ENCODE measurements at regions not wholly inside any gene's neighbourhood (a gene's known extent, or its start where the extent isn't known, plus 50 kb on each side); places are given as distances from the start of the nearest gene placed in this dataset.

DNA sequence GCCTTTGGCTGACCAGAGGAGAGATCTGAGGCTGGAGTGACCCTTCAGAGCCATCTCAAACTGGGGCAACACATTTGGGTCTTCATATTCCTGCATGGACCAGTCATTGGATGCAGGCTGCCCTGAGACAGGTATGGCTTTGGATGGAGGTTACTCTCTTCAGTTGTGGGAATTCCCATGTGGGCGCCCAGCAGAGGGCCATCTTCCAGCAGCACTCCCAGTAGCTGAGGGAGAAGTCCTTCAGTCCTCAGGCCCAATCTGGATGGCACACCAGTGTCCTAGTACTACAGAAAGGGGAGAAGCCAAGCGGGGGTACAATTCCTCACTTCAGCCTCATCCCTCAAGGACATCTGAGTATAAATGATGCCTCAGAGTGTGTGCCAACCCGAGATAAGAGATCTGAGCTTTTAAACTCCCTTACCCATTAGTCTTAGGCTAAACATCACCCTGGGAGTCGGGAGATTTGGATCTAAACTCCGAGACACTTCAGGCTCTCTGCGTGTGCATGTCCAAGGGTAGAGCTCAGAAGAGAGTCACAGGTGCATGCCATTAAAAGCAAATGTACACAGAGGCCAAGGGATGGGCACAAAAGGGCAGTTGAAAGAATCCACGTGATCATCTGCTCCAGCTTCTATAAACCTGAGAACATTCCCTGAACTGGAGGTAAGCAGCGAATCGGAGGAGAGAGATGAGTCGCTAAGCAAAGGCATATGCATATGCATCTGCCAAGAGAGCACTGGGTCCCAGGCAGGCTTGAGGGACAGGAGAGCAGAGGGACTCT, 204.6 kb downstream of the CD83 start:
- TF ChIP-seq, protein P1, sequence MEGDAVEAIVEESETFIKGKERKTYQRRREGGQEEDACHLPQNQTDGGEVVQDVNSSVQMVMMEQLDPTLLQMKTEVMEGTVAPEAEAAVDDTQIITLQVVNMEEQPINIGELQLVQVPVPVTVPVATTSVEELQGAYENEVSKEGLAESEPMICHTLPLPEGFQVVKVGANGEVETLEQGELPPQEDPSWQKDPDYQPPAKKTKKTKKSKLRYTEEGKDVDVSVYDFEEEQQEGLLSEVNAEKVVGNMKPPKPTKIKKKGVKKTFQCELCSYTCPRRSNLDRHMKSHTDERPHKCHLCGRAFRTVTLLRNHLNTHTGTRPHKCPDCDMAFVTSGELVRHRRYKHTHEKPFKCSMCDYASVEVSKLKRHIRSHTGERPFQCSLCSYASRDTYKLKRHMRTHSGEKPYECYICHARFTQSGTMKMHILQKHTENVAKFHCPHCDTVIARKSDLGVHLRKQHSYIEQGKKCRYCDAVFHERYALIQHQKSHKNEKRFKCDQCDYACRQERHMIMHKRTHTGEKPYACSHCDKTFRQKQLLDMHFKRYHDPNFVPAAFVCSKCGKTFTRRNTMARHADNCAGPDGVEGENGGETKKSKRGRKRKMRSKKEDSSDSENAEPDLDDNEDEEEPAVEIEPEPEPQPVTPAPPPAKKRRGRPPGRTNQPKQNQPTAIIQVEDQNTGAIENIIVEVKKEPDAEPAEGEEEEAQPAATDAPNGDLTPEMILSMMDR (IDR thresholded peaks at IDR 0.05), result peak in 3 of 5 experiments; percentile 17 to 40 (median 20)
- TF ChIP-seq POLR2A (IDR thresholded peaks at IDR 0.05) (no peak), POLR2AphosphoS5 (IDR thresholded peaks at IDR 0.05) (no peak), EP300 (IDR thresholded peaks at IDR 0.05; ENCODE audit: low read depth) (no peak)
